Nephron (organoid): ENCODE measurements at regions not wholly inside any gene's neighbourhood (a gene's known extent, or its start where the extent isn't known, plus 50 kb on each side); places are given as distances from the start of the nearest gene placed in this dataset.
A peak's percentile ranks its signal among the peaks of the same experiment; 100 is the strongest.

Source experiments
- H3K27ac Mint-ChIP-seq, 3 experiments: 2 replicates each; pipeline ENCODE4 v1.8.0; 2020; ENCODE audit warnings: mixed read lengths in 3 of 3, mild to moderate bottlenecking in 2 of 3, moderate library complexity in 1 of 3
- H3K27me3 Mint-ChIP-seq: 2 replicates; pipeline ENCODE4 v1.8.0; 2021; ENCODE audit warnings: low read depth, mild to moderate bottlenecking, moderate library complexity, mixed read lengths
- H3K36me3 Mint-ChIP-seq: 2 replicates; pipeline ENCODE4 v1.8.0; 2020; ENCODE audit warnings: low read depth, mixed read lengths
- H3K4me1 Mint-ChIP-seq: 2 replicates; pipeline ENCODE4 v1.8.0; 2020; ENCODE audit warnings: mixed read lengths
- H3K4me3 Mint-ChIP-seq, 3 experiments: 2 replicates each; pipeline ENCODE4 v1.8.0; 2020; ENCODE audit warnings: mild to moderate bottlenecking in 3 of 3, mixed read lengths in 3 of 3, moderate library complexity in 2 of 3
- H3K9me3 Mint-ChIP-seq: 2 replicates; pipeline ENCODE4 v1.8.0; 2020; ENCODE audit warnings: mixed read lengths
- TF ChIP-seq, protein P1 (sequence below), 3 experiments: fragments of 200-600 bp; sonication (generic); IDR thresholded peaks; one replicate each; pipeline ENCODE4 v1.5.0; 2021; ENCODE audit warnings: antibody characterized with exemption in 3 of 3; ENCODE audit not compliant: unreplicated experiment in 3 of 3

DNA sequence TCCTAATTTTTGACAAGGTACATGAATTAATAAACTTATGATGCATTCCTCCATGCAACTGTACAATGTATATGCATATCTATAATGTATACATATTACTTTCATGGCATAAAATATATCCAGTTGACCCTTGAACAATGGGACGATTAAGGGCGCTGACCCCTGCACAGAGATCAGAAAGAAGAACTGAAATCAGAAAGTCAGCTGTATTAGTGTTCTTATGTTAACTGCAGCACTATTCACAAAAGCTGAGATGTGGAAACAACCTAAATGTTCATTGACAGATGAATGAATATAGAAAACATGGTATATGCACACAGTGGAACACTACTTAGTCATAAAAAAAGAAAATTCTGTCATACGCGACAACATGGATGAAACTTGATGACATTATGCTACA lies 457.1 kb downstream of the GBA3 start:
- H3K4me1 Mint-ChIP-seq: no peaks in the 10 kb centered on the region
- no peak overlapping the region for H3K4me3 Mint-ChIP-seq
- no peak overlapping the region for H3K27ac Mint-ChIP-seq
- H3K36me3 Mint-ChIP-seq: no peaks in the 10 kb centered on the region
- H3K27me3 Mint-ChIP-seq: no peaks in the 10 kb centered on the region
- H3K9me3 Mint-ChIP-seq: no peaks in the 10 kb centered on the region
- TF ChIP-seq, protein P1, sequence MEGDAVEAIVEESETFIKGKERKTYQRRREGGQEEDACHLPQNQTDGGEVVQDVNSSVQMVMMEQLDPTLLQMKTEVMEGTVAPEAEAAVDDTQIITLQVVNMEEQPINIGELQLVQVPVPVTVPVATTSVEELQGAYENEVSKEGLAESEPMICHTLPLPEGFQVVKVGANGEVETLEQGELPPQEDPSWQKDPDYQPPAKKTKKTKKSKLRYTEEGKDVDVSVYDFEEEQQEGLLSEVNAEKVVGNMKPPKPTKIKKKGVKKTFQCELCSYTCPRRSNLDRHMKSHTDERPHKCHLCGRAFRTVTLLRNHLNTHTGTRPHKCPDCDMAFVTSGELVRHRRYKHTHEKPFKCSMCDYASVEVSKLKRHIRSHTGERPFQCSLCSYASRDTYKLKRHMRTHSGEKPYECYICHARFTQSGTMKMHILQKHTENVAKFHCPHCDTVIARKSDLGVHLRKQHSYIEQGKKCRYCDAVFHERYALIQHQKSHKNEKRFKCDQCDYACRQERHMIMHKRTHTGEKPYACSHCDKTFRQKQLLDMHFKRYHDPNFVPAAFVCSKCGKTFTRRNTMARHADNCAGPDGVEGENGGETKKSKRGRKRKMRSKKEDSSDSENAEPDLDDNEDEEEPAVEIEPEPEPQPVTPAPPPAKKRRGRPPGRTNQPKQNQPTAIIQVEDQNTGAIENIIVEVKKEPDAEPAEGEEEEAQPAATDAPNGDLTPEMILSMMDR (IDR thresholded peaks at IDR 0.05; ENCODE audit: unreplicated experiment in 3 of 3): no peak

DNA sequence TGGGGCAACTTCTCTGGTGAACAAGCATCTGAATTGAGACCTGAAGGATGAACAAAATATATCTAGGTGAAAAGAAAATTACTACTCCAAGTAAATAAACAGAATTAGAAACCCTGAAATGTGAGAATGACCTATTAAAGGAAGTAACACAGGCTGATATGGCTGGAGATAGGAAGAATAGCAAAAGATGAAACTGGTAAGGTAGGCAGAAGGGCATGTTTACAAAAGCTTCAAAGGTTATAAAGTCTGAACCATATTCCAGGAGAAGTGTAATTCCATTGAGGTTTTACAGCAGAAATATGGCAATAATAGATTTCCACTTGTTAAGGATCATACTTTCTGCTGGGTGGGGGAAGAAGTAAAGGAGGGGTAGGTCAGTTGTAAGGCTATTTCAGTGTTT lies 452.0 kb downstream of the GBA3 start:
- no peaks in the 10 kb centered on the region for H3K4me1 Mint-ChIP-seq
- no peaks in the 10 kb centered on the region for H3K9me3 Mint-ChIP-seq
- H3K36me3 Mint-ChIP-seq: no peaks in the 10 kb centered on the region
- no peaks in the 10 kb centered on the region for H3K27me3 Mint-ChIP-seq
- TF ChIP-seq, protein P1 (IDR thresholded peaks at IDR 0.05; ENCODE audit: unreplicated experiment in 3 of 3): no peak
- H3K27ac Mint-ChIP-seq: no peak overlapping the region
- no peak overlapping the region for H3K4me3 Mint-ChIP-seq

DNA sequence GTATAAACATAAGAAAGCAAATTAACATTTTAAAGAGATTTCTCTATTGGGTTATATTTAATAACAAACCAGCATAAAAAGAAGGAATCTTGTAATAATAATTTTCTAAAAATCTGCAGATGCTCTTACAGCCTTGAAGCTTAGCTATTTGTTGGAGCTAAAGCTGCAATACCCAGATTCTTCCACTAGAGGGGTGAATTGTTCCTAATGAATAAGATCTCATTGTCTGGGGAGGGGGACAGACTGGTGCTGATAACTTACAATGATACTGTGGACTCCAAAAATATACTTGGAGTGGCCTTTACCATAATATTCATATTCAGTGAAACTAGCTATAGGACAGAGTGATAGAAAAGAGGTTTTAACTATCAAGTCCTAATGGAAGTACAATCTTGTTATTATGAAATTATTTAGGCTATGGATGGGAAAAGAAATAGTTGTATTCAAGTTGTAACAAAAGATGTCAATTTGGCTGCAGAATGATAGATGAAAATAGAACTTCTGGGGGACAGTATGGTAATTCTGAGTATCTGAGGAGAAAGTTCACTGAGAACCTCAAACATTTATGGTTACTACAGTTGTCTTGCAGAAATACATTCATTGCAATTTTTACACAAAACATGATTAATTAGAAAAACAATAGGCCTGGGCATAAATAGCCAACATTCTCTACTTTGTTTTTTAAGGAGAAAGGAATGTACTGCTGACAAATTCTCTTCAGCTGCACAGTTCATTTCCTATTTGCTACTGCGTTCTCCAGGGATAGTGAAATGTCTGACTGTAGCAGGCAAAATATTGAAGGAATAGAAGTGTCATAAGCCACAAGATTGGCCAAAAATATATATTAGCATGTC lies 443.3 kb downstream of the GBA3 start:
- TF ChIP-seq, protein P1 (IDR thresholded peaks at IDR 0.05; ENCODE audit: unreplicated experiment in 3 of 3): peak; percentile 80 to 90 (median 86)
- H3K4me3 Mint-ChIP-seq: no peak overlapping the region
- no peaks in the 10 kb centered on the region for H3K4me1 Mint-ChIP-seq
- no peaks in the 10 kb centered on the region for H3K36me3 Mint-ChIP-seq
- H3K27ac Mint-ChIP-seq: no peak overlapping the region
- no peaks in the 10 kb centered on the region for H3K27me3 Mint-ChIP-seq
- no peaks in the 10 kb centered on the region for H3K9me3 Mint-ChIP-seq

DNA sequence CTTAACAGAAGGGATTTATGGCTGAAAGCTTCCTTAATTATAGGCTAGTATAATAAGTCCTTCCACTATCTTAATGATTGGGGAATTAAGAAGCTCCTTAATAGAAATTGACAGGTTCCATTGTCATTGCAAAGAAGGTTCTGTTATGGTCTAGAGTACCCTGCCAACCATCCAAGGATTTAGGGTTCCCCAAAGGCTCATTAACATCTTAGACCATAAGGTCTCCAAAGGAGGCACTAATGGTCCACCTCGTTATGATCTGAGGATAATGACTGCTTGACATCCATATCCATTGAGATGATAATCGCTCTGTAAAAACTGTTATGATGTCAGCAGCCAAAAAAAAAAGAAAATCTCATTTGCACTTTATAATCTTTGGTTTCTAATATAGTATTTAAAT lies 441.6 kb downstream of the GBA3 start:
- TF ChIP-seq, protein P1 (IDR thresholded peaks at IDR 0.05; ENCODE audit: unreplicated experiment in 3 of 3): no peak
- Mint-ChIP-seq H3K4me3 (no peak overlapping the region), H3K36me3 (no peaks in the 10 kb centered on the region), H3K9me3 (no peaks in the 10 kb centered on the region), H3K27me3 (no peaks in the 10 kb centered on the region), H3K4me1 (no peaks in the 10 kb centered on the region), H3K27ac (no peak overlapping the region)

DNA sequence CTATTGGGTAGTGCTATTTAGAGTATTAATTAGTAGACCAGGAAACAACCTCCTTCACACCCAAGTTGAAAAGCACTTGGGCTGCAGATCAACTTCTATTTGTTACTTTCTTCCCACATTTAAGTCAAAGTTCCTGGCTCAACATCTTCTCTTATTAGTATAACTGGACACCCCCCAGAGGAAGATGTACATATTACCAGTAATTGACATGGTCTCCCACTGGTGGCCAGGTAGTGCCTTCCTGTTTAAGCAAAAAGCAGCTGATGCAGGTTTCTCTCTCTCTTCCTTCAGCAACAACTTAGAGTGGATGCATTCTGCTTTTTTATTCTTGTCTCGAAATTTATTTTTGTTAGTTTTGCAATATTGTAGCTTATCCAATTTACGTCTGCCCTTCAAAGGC lies 438.1 kb downstream of the GBA3 start:
- TF ChIP-seq, protein P1 (IDR thresholded peaks at IDR 0.05; ENCODE audit: unreplicated experiment in 3 of 3): no peak
- no peak overlapping the region for H3K4me3 Mint-ChIP-seq
- no peaks in the 10 kb centered on the region for H3K4me1 Mint-ChIP-seq
- H3K27ac Mint-ChIP-seq: no peak overlapping the region
- no peaks in the 10 kb centered on the region for H3K36me3 Mint-ChIP-seq
- H3K27me3 Mint-ChIP-seq: no peaks in the 10 kb centered on the region
- H3K9me3 Mint-ChIP-seq: no peaks in the 10 kb centered on the region

DNA sequence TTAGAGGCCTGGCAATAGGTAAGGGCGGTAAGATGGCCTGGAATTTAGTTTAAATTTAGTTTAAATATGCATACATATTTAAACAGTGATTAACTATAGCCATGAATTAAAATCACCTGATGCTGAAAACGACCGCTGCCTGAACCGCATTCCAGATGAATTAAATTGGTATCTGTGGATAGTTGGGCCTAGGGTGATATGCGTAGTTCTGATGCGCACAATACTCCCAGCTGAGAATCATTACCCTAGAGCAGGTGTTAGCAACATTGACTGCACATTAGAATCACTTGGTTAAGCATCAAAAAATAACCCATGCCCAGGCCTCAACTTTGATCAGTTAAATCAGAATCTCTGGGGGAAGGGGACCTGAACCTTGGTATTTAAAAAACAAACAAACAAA lies 432.4 kb downstream of the GBA3 start:
- Mint-ChIP-seq H3K27me3 (no peaks in the 10 kb centered on the region), H3K4me3 (no peak overlapping the region), H3K9me3 (no peaks in the 10 kb centered on the region), H3K27ac (no peak overlapping the region), H3K4me1 (no peaks in the 10 kb centered on the region), H3K36me3 (no peaks in the 10 kb centered on the region)
- TF ChIP-seq, protein P1 (IDR thresholded peaks at IDR 0.05; ENCODE audit: unreplicated experiment in 3 of 3): no peak
